22Rv1 (cell line): ENCODE measurements at regions not wholly inside any gene's neighbourhood (a gene's known extent, or its start where the extent isn't known, plus 50 kb on each side); places are given as distances from the start of the nearest gene placed in this dataset.

Experiments used
- H3K27ac ChIP-seq: fragments of 450-650 bp; 2 replicates; pipeline ENCODE4 v1.5.1; 2017
- ZFX ChIP-seq: fragments of 450-650 bp; IDR thresholded peaks from 2 replicates; pipeline ENCODE4 v1.6.1; 2017; ENCODE audit warnings: antibody characterized with exemption, borderline replicate concordance
- TF ChIP-seq, protein P1 (sequence below): fragments of 450-650 bp; IDR thresholded peaks from 2 replicates; pipeline ENCODE4 v1.5.1; 2017; ENCODE audit warnings: mild to moderate bottlenecking

DNA sequence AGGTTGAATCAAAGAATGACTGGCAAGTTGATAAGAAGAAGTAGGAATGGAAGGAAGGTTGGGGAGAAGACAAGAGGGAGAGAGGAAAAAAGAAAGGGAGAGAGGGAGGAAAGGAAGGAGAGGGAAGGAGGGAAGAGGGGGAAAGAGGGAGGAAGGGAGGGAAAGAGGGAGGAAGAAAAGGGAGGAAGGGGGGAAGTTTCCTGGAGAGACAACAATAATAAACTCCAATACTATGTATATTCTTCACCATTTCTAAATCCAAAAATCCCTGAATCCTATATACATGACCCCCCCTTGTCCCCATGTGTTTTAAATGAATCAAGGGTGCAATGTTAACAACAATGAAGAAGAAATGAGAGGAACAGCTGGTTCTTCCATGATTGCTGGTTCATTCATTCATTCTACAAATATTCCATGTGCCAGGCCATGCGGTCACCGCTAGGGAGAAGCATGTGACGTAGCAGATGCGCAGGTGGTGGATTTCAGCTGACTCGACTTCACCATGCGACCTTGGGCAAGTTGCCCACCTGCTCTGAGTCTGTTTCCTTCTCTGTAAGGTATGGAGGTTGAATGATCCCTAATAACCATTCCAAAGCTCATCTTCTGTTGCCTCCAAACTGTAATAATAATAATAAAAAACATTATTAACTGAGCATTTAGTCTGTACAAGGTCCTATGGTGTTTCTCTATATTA is 77.6 kb downstream of the EN1 start:
- TF ChIP-seq ZFX, result no peak
- TF ChIP-seq, protein P1, sequence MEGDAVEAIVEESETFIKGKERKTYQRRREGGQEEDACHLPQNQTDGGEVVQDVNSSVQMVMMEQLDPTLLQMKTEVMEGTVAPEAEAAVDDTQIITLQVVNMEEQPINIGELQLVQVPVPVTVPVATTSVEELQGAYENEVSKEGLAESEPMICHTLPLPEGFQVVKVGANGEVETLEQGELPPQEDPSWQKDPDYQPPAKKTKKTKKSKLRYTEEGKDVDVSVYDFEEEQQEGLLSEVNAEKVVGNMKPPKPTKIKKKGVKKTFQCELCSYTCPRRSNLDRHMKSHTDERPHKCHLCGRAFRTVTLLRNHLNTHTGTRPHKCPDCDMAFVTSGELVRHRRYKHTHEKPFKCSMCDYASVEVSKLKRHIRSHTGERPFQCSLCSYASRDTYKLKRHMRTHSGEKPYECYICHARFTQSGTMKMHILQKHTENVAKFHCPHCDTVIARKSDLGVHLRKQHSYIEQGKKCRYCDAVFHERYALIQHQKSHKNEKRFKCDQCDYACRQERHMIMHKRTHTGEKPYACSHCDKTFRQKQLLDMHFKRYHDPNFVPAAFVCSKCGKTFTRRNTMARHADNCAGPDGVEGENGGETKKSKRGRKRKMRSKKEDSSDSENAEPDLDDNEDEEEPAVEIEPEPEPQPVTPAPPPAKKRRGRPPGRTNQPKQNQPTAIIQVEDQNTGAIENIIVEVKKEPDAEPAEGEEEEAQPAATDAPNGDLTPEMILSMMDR, result no peak
- H3K27ac ChIP-seq, result no peak overlapping the region

GRCh38 chr2:118766871-118767270 is 80.6 kb downstream of the EN1 start:
- no peak for TF ChIP-seq ZFX
- TF ChIP-seq, protein P1, result no peak
- no peak overlapping the region for H3K27ac ChIP-seq

GRCh38 chr2:118764855-118765254 is 82.6 kb downstream of the EN1 start:
- no peak overlapping the region for H3K27ac ChIP-seq
- no peak for TF ChIP-seq ZFX
- TF ChIP-seq, protein P1, result no peak

DNA sequence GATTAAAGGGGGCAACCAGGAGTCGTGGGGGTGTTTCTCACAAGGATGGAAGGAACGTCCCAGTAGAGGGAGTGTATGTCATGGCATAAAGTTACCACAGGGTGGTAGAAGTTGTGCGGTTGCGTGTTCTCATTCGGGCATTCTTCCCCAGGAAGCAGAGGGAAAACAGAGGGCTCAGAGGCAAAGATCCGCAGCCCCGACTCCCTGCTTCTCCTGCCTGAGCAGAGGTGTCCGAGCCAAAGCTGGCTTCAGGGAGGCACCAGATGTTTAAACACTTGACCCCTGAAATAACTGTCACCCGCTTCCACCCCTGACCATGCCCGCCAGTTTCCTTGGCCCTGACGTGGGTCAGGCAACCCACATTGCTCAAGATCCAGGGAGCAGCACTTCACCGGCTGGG is 83.7 kb downstream of the EN1 start:
- no peak overlapping the region for H3K27ac ChIP-seq
- TF ChIP-seq, protein P1, result no peak

GRCh38 chr2:118762290-118762689 is 85.2 kb downstream of the EN1 start:
- H3K27ac ChIP-seq, result no peak overlapping the region
- TF ChIP-seq ZFX, result no peak

DNA sequence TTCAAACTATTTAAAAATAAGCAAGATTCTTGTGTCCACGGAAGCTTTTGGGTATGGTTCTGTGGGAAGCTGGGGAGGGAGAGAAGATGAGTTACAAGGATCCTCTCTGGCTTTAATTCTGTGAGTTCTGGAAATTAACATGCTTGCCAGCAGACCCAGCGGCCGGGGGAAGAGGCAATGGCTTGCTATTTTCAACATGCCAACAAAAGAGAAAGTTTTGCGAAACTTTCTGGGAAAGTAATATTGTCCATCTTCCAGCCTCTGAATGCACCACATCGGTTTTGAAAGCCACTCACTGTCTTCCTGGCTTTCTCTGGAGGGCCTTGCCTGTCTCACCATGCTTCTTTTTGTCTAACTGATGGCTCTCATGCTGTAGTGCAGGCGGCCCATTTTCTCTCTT is 85.7 kb downstream of the EN1 start:
- no peak for TF ChIP-seq ZFX
- TF ChIP-seq, protein P1, result no peak
- no peak overlapping the region for H3K27ac ChIP-seq

DNA sequence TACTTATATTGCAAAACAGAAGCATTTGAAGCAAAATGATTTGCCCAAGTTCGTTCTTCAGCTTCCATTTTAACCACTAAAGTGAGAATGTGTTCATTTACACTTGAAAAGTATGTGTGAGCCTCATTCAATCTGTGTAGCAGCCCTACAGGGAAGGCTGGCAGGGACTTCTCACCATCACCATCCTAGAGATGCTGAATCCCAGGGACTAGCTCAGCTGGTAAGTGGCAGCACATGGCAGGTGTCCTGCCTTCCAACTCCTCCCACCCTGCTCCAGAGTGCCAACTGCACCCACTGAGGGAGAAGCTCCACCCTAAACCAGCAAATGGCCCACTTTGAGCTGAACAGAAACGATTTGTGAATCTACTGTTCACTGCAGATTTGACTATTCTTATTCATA is 91.5 kb downstream of the EN1 start:
- no peak overlapping the region for H3K27ac ChIP-seq
- TF ChIP-seq, protein P1, result no peak
- TF ChIP-seq ZFX, result no peak

- H3K27ac ChIP-seq, result no peak overlapping the region
- TF ChIP-seq ZFX, result no peak
- TF ChIP-seq, protein P1, result no peak
Measured at GRCh38 chr2:118755384-118755783, 92.1 kb downstream of the EN1 start.
